ENCODE measurements at regions not wholly inside any gene's neighbourhood (a gene's known extent, or its start where the extent isn't known, plus 50 kb on each side); places are given as distances from the start of the nearest gene placed in this dataset.

- CTCF ChIA-PET = interaction anchor here (0.7 kb wide), 1 partner anchor 440 kb away, joined by 3 read pairs; no protein-coding TSS in a partner anchor
- POLR2A ChIA-PET = no interaction called here
- TF ChIP-seq SP1 (IDR thresholded peaks at IDR 0.05) (no peak), LEF1 (IDR thresholded peaks at IDR 0.05; ENCODE audit: borderline replicate concordance) (no peak), L3MBTL2 (conservative IDR thresholded peaks at IDR 0.05) (no peak), TARDBP (IDR thresholded peaks at IDR 0.05) (no peak), ARNT (IDR thresholded peaks at IDR 0.05) (no peak), ZNF384 (IDR thresholded peaks at IDR 0.05) (no peak), CTBP1 (IDR thresholded peaks at IDR 0.05; ENCODE audit: borderline replicate concordance) (no peak), PKNOX1 (IDR thresholded peaks at IDR 0.05) (no peak), FOXK2 (IDR thresholded peaks at IDR 0.05) (no peak)
- DNase-seq (ENCODE audit: extremely low spot score) = no peak
Observed at GRCh38 chr5:107056278-107056677, 614.5 kb downstream of the EFNA5 start.

- TF ChIP-seq SUZ12 (IDR thresholded peaks at IDR 0.05) (no peak), PKNOX1 (IDR thresholded peaks at IDR 0.05) (no peak), BHLHE40 (IDR thresholded peaks at IDR 0.05; ENCODE audit: borderline replicate concordance) (no peak), FOXM1 (IDR thresholded peaks at IDR 0.05; ENCODE audit: borderline replicate concordance) (no peak), TARDBP (IDR thresholded peaks at IDR 0.05) (no peak), ELF4 (IDR thresholded peaks at IDR 0.05) (no peak), ZNF384 (IDR thresholded peaks at IDR 0.05) (no peak), FOXA1 (IDR thresholded peaks at IDR 0.05) (no peak), LEF1 (IDR thresholded peaks at IDR 0.05; ENCODE audit: borderline replicate concordance) (no peak), ARNT (IDR thresholded peaks at IDR 0.05) (no peak), NFRKB (IDR thresholded peaks at IDR 0.05) (no peak), HDGF (IDR thresholded peaks at IDR 0.05; ENCODE audit: borderline replicate concordance) (no peak), L3MBTL2 (conservative IDR thresholded peaks at IDR 0.05) (no peak), FOXK2 (IDR thresholded peaks at IDR 0.05) (no peak), CTBP1 (IDR thresholded peaks at IDR 0.05; ENCODE audit: borderline replicate concordance) (no peak), SP1 (IDR thresholded peaks at IDR 0.05) (no peak)
- DNase-seq (ENCODE audit: extremely low spot score) = no peak
- ChIA-PET POLR2A (no interaction called here), CTCF (interaction anchor here (0.7 kb wide), 1 partner anchor 424 kb away, joined by 4 read pairs; no protein-coding TSS in a partner anchor)
Observed at GRCh38 chr5:107047048-107047447, 623.7 kb downstream of the EFNA5 start.

- no peak for TF ChIP-seq TARDBP (IDR thresholded peaks at IDR 0.05)
- no peak for TF ChIP-seq BHLHE40 (IDR thresholded peaks at IDR 0.05; ENCODE audit: borderline replicate concordance)
- no peak for TF ChIP-seq FOXM1 (IDR thresholded peaks at IDR 0.05; ENCODE audit: borderline replicate concordance)
- TF ChIP-seq FOXA1 (IDR thresholded peaks at IDR 0.05) = no peak
- TF ChIP-seq ZNF384 (IDR thresholded peaks at IDR 0.05) = no peak
- TF ChIP-seq CTBP1 (IDR thresholded peaks at IDR 0.05; ENCODE audit: borderline replicate concordance) = no peak
- TF ChIP-seq HDGF (IDR thresholded peaks at IDR 0.05; ENCODE audit: borderline replicate concordance) = no peak
- no peak for TF ChIP-seq ARNT (IDR thresholded peaks at IDR 0.05)
- TF ChIP-seq SP1 (IDR thresholded peaks at IDR 0.05) = no peak
- TF ChIP-seq PKNOX1 (IDR thresholded peaks at IDR 0.05) = no peak
- no peak for TF ChIP-seq FOXK2 (IDR thresholded peaks at IDR 0.05)
- no peak for TF ChIP-seq SUZ12 (IDR thresholded peaks at IDR 0.05)
- no peak for TF ChIP-seq LEF1 (IDR thresholded peaks at IDR 0.05; ENCODE audit: borderline replicate concordance)
- no peak for TF ChIP-seq L3MBTL2 (conservative IDR thresholded peaks at IDR 0.05)
- TF ChIP-seq NFRKB (IDR thresholded peaks at IDR 0.05) = no peak
- no peak for TF ChIP-seq ELF4 (IDR thresholded peaks at IDR 0.05)
- POLR2A ChIA-PET = no interaction called here
- CTCF ChIA-PET = no interaction called here
- no peak for DNase-seq (ENCODE audit: extremely low spot score)
Observed at GRCh38 chr5:107043665-107044064, 627.1 kb downstream of the EFNA5 start.

- DNase-seq (ENCODE audit: extremely low spot score) = no peak
Observed at GRCh38 chr5:107040907-107041306, 629.8 kb downstream of the EFNA5 start.

GRCh38 chr5:107032629-107033028 lies 638.1 kb downstream of the EFNA5 start:
- TF ChIP-seq HDGF (IDR thresholded peaks at IDR 0.05; ENCODE audit: borderline replicate concordance) (no peak), SUZ12 (IDR thresholded peaks at IDR 0.05) (no peak), BHLHE40 (IDR thresholded peaks at IDR 0.05; ENCODE audit: borderline replicate concordance) (no peak), PKNOX1 (IDR thresholded peaks at IDR 0.05) (no peak), NFRKB (IDR thresholded peaks at IDR 0.05) (no peak), FOXK2 (IDR thresholded peaks at IDR 0.05) (no peak), CTBP1 (IDR thresholded peaks at IDR 0.05; ENCODE audit: borderline replicate concordance) (no peak), SP1 (IDR thresholded peaks at IDR 0.05) (no peak)
- CTCF ChIA-PET = no interaction called here
- POLR2A ChIA-PET = no interaction called here
- DNase-seq (ENCODE audit: extremely low spot score) = no peak

More at GRCh38 chr5:107040907-107041306, 629.8 kb downstream of the EFNA5 start:
- POLR2A ChIA-PET = no interaction called here
- TF ChIP-seq SUZ12 (IDR thresholded peaks at IDR 0.05) (no peak), SP1 (IDR thresholded peaks at IDR 0.05) (no peak), FOXM1 (IDR thresholded peaks at IDR 0.05; ENCODE audit: borderline replicate concordance) (no peak), LEF1 (IDR thresholded peaks at IDR 0.05; ENCODE audit: borderline replicate concordance) (no peak), ZNF384 (IDR thresholded peaks at IDR 0.05) (no peak)
- CTCF ChIA-PET = interaction anchor here (0.7 kb wide), 1 partner anchor 22 kb away, joined by 4 read pairs; no protein-coding TSS in a partner anchor

- no peak for TF ChIP-seq SP1 (IDR thresholded peaks at IDR 0.05)
- TF ChIP-seq FOXM1 (IDR thresholded peaks at IDR 0.05; ENCODE audit: borderline replicate concordance) = no peak
- TF ChIP-seq NFRKB (IDR thresholded peaks at IDR 0.05) = no peak
- TF ChIP-seq ELF4 (IDR thresholded peaks at IDR 0.05) = no peak
- TF ChIP-seq SUZ12 (IDR thresholded peaks at IDR 0.05) = no peak
- TF ChIP-seq BHLHE40 (IDR thresholded peaks at IDR 0.05; ENCODE audit: borderline replicate concordance) = no peak
- no peak for TF ChIP-seq TARDBP (IDR thresholded peaks at IDR 0.05)
- no peak for TF ChIP-seq FOXA1 (IDR thresholded peaks at IDR 0.05)
- no peak for TF ChIP-seq L3MBTL2 (conservative IDR thresholded peaks at IDR 0.05)
- no peak for TF ChIP-seq CTBP1 (IDR thresholded peaks at IDR 0.05; ENCODE audit: borderline replicate concordance)
- TF ChIP-seq HDGF (IDR thresholded peaks at IDR 0.05; ENCODE audit: borderline replicate concordance) = no peak
- no peak for TF ChIP-seq ARNT (IDR thresholded peaks at IDR 0.05)
- no peak for TF ChIP-seq ZNF384 (IDR thresholded peaks at IDR 0.05)
- no peak for TF ChIP-seq FOXK2 (IDR thresholded peaks at IDR 0.05)
- TF ChIP-seq PKNOX1 (IDR thresholded peaks at IDR 0.05) = no peak
- no peak for TF ChIP-seq LEF1 (IDR thresholded peaks at IDR 0.05; ENCODE audit: borderline replicate concordance)
- ChIA-PET CTCF (no interaction called here), POLR2A (no interaction called here)
- no peak for DNase-seq (ENCODE audit: extremely low spot score)
Observed at GRCh38 chr5:107028938-107029337, 641.8 kb downstream of the EFNA5 start.

Data from HEK293T (cell line).